Prostate gland (tissue), 2 donors: ENCODE measurements at regions not wholly inside any gene's neighbourhood (a gene's known extent, or its start where the extent isn't known, plus 50 kb on each side); places are given as distances from the start of the nearest gene placed in this dataset.
"Not testable (repeated sequence)": the region's sequence is repeated elsewhere in the genome, so short reads cannot be mapped to it uniquely, and the experiment has no call there.

Experiments used
- DNase-seq: peaks from one replicate; pipeline ENCODE4 v3.0.0-alpha.2; 2019; ENCODE audit warnings: low spot score
- H3K27ac ChIP-seq, 2 donors: fragments of 200-600 bp; sonication (generic); 2 replicates each; pipeline ENCODE4 v1.5.1; 2017 to 2019
- H3K27me3 ChIP-seq: fragments of 200-600 bp; sonication (generic); replicated peaks from 2 replicates; pipeline ENCODE4 v1.5.1; 2019; ENCODE audit not compliant: insufficient read depth
- H3K36me3 ChIP-seq, 2 donors: fragments of 200-600 bp; sonication (generic); 1 replicate in 1 of 2; 2 replicates in 1 of 2; pipeline versions ENCODE4 v1.5.1 to v1.8.1; 2017 to 2019
- H3K4me1 ChIP-seq: fragments of 200-600 bp; sonication (generic); replicated peaks from 2 replicates; pipeline ENCODE4 v1.5.1; 2019
- H3K4me3 ChIP-seq, 2 donors: fragments of 200-600 bp; sonication (generic); 2 replicates each; pipeline ENCODE4 v1.5.1; 2017 to 2019
- H3K9me3 ChIP-seq: fragments of 200-600 bp; sonication (generic); 2 replicates; pipeline ENCODE4 v1.5.1; 2017
- CTCF ChIP-seq, 4 experiments: fragments of 200-600 bp in 2 of 4; fragments of 450-650 bp in 2 of 4; sonication (generic) in 2 of 4; IDR thresholded peaks; 1 replicate in 3 of 4; 2 replicates in 1 of 4; pipeline ENCODE4 v1.5.1; 2016 to 2019; ENCODE audit warnings: antibody characterized with exemption in 4 of 4, mild to moderate bottlenecking in 2 of 4, moderate library complexity in 2 of 4
- POLR2A ChIP-seq: fragments of 450-650 bp; IDR thresholded peaks from one replicate; pipeline ENCODE4 v1.6.1; 2016; ENCODE audit warnings: antibody characterized with exemption, mild to moderate bottlenecking
- POLR2AphosphoS5 ChIP-seq: sonication (generic); formaldehyde crosslinking; IDR thresholded peaks from one replicate; pipeline ENCODE4 v1.6.1; 2017; ENCODE audit warnings: antibody characterized with exemption
- WGBS: methylation state at CpG from one replicate; pipeline ENCODE4 v1.1.5; 2018; 5-methylcytosine and 5-hydroxymethylcytosine counted together
- intact Hi-C: fragments of 100-400 bp; cut with DNase I; formaldehyde crosslinking; loops from one replicate; pipeline ENCODE4 v1.14.2; 2022

- Histone ChIP-seq H3K27me3 (no peaks in the 10 kb centered on the region), H3K4me1 (no peaks in the 10 kb centered on the region), H3K36me3 (no peaks in the 10 kb centered on the region), H3K9me3 (no peaks in the 10 kb centered on the region), H3K27ac (no peak overlapping the region), H3K4me3 (no peak overlapping the region)
- WGBS: 50% methylated on average over 2 of the region's 2 CpGs
- no peak for TF ChIP-seq POLR2AphosphoS5
- TF ChIP-seq POLR2A: no peak
- no peak for TF ChIP-seq CTCF (IDR thresholded peaks at IDR 0.05)
- no peak for DNase-seq
- intact Hi-C loops: no loop called here
Measured at GRCh38 chr4:57719456-57719855, 609.3 kb upstream of the IGFBP7 start.

- DNase-seq, H3K36me3 ChIP-seq, intact Hi-C loops, H3K27ac ChIP-seq, H3K4me1 ChIP-seq, H3K9me3 ChIP-seq, H3K4me3 ChIP-seq, H3K27me3 ChIP-seq: not testable (repeated sequence)
- 92% methylated on average over 10 of the region's 10 CpGs for WGBS
Measured at GRCh38 chr4:57714313-57714712, 604.1 kb upstream of the IGFBP7 start.

DNA sequence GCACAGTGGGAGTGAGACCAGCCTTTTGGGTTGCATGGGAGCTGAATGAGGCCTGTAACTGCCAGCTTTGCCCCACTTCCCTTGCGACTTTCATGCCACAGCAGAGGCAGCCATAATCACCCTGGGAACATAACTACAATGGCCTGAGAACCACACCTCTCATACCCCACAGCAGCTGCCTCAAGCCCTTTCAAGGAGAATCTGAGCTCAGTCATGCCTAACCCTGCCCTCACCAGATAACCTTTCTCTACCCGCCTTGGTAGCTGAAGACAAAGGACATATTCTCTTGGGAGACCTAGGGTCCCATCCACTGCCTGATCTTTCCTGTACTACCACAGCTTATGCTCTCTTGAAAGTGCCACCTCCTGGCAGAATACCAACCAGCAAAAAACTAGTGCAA, 599.9 kb upstream of the IGFBP7 start:
- 78% methylated on average over 2 of the region's 2 CpGs for WGBS
- Histone ChIP-seq H3K9me3 (no peaks in the 10 kb centered on the region), H3K36me3 (no peaks in the 10 kb centered on the region), H3K4me1 (no peaks in the 10 kb centered on the region), H3K27ac (no peak overlapping the region), H3K27me3 (no peaks in the 10 kb centered on the region), H3K4me3 (no peak overlapping the region)
- DNase-seq: no peak
- TF ChIP-seq POLR2A (no peak), POLR2AphosphoS5 (no peak), CTCF (IDR thresholded peaks at IDR 0.05) (no peak)
- intact Hi-C loops: no loop called here

DNA sequence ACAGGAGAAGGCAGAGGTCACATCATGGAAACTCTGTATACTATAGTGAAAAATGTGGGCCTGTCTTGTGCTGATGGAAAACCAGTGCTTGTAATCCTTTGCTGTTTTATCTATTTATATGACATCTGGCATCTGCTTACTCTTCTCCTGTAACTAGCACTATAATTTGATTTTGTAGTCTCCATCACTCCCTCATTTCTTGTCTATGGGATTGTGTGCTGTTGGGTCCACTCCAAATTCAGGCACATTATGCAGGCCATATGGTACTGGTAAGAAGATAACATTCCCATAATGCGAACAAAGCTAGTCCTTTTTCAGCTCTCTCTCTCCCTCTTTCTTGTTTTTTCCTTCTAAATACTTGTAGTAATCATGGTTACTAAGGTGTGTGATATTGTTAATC, 581.2 kb upstream of the IGFBP7 start:
- intact Hi-C loops: no loop called here
- no peaks in the 10 kb centered on the region for H3K4me1 ChIP-seq
- TF ChIP-seq POLR2A (no peak), POLR2AphosphoS5 (no peak), CTCF (IDR thresholded peaks at IDR 0.05) (no peak)
- H3K9me3 ChIP-seq: no peaks in the 10 kb centered on the region
- DNase-seq: no peak
- 95% methylated on average over 1 of the region's 1 CpG for WGBS
- no peak overlapping the region for H3K27ac ChIP-seq
- no peaks in the 10 kb centered on the region for H3K36me3 ChIP-seq
- H3K27me3 ChIP-seq: no peaks in the 10 kb centered on the region
- H3K4me3 ChIP-seq: no peak overlapping the region

DNA sequence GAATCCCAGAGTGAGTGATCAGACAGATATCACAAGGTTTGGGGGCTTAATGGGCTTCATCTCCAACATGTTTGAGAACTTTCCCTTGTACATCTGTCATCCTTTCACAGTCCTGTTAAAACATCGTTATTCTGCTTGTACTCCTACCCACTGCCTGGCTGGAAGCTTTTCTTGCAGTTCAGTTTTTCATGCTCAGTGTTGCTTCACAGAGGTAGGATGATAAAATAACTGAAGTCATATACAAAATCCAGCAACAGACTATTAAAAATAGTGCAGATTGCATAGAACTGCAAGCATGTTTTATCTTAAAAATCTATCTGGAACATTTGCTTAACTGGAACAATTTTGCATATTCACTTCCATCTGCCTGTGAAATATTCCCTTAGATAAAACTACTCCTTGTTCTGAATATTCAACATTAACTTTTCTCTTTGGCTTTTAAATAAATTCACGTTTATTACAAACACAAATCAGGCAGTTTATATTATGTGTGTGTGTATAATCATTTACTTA, 579.6 kb upstream of the IGFBP7 start:
- Histone ChIP-seq H3K27me3 (no peaks in the 10 kb centered on the region), H3K9me3 (no peaks in the 10 kb centered on the region), H3K36me3 (no peaks in the 10 kb centered on the region), H3K4me3 (no peak overlapping the region), H3K4me1 (no peaks in the 10 kb centered on the region), H3K27ac (no peak overlapping the region)
- no peak for DNase-seq
- WGBS: 37% methylated on average over 2 of the region's 2 CpGs
- no peak for TF ChIP-seq CTCF (IDR thresholded peaks at IDR 0.05)
- no peak for TF ChIP-seq POLR2AphosphoS5
- TF ChIP-seq POLR2A: no peak
- intact Hi-C loops: no loop called here
